ENCODE measurements at regions not wholly inside any gene's neighbourhood (a gene's known extent, or its start where the extent isn't known, plus 50 kb on each side); places are given as distances from the start of the nearest gene placed in this dataset.
"Not testable (repeated sequence)": the region's sequence is repeated elsewhere in the genome, so short reads cannot be mapped to it uniquely, and the experiment has no call there.

DNA sequence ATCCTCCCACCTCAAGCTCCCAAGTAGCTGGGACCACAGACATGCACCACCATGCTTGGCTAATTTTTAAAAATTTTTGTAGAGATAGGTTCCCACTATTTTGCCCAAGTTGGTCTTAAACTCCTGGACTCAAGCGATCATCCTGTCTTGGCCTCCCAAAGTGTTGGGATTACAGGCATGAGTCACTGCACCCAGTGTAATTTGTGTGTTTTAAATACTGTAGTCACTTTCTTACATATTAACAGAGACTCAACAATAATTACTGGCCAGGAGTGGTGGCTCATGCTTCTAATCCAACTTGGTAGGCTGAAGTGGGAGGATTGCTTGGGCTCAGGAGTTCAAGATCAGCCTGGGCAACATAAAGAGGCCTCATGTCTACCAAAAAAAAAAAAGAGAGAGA lies 293.0 kb downstream of the RDH14 start:
- DNase-seq (ENCODE audit: low spot score) = no peak
- TF ChIP-seq YY1 (IDR thresholded peaks at IDR 0.05) (no peak), GABPA (IDR thresholded peaks at IDR 0.05 in 1 of 2, conservative IDR thresholded peaks at IDR 0.05 in 1 of 2) (no peak), RXRA (IDR thresholded peaks at IDR 0.05) (no peak), HNF4A (conservative IDR thresholded peaks at IDR 0.05) (no peak), NR2F2 (IDR thresholded peaks at IDR 0.05) (no peak), FOXA1 (IDR thresholded peaks at IDR 0.05) (no peak), RAD21 (IDR thresholded peaks at IDR 0.05) (no peak), SP1 (IDR thresholded peaks at IDR 0.05) (no peak)
- TF ChIP-seq, protein P1, sequence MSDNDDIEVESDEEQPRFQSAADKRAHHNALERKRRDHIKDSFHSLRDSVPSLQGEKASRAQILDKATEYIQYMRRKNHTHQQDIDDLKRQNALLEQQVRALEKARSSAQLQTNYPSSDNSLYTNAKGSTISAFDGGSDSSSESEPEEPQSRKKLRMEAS (IDR thresholded peaks at IDR 0.05) = no peak
- 98% methylated on average over 1 of the region's 1 CpG for WGBS
- H3K27ac ChIP-seq (ENCODE audit: low read depth in 1 of 2, low read length in 2 of 2) = no peak overlapping the region
- H3K4me3 ChIP-seq (ENCODE audit: low read depth in 1 of 3, low read length in 3 of 3) = no peak overlapping the region
- no peaks in the 10 kb centered on the region for H3K27me3 ChIP-seq (ENCODE audit: control insufficient read depth in 4 of 4, insufficient read depth in 4 of 4, low read length in 3 of 4)
- H3K36me3 ChIP-seq (ENCODE audit: control insufficient read depth in 4 of 4, insufficient read depth in 3 of 4, low read depth in 1 of 4, low read length in 3 of 4) = no peaks in the 10 kb centered on the region
- no peaks in the 10 kb centered on the region for H3K4me1 ChIP-seq (ENCODE audit: control insufficient read depth in 4 of 4, insufficient read depth in 4 of 4, low read length in 3 of 4)
- H3K9ac ChIP-seq (ENCODE audit: low read depth in 1 of 2, low read length in 2 of 2) = no peak overlapping the region
- no peaks in the 10 kb centered on the region for H3K9me3 ChIP-seq (ENCODE audit: control insufficient read depth in 4 of 4, low read length in 3 of 4)

DNA sequence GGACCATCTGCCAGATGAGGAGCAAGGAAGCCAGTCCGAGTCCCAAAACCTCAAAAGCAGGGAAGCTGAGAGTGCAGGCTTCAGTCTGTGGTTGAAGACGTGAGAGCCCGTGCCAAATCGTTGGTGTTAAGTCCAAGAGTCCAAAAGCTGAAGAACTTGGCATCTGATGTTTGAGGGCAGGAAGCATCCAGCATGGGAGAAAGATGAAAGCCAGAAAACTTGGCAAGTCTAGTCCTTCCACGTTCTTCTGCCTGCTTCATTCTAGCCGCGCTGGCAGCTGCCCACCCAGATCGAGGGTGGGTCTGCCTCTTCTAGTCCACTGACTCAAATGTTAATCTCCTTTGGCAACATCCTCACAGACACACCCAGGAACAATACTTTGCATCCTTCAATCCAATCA lies 293.8 kb downstream of the RDH14 start:
- H3K4me3 ChIP-seq (ENCODE audit: low read depth in 1 of 3, low read length in 3 of 3); H3K4me1 ChIP-seq (ENCODE audit: control insufficient read depth in 4 of 4, insufficient read depth in 4 of 4, low read length in 3 of 4); H3K27me3 ChIP-seq (ENCODE audit: control insufficient read depth in 4 of 4, insufficient read depth in 4 of 4, low read length in 3 of 4); H3K27ac ChIP-seq (ENCODE audit: low read depth in 1 of 2, low read length in 2 of 2); DNase-seq (ENCODE audit: low spot score); H3K36me3 ChIP-seq (ENCODE audit: control insufficient read depth in 4 of 4, insufficient read depth in 3 of 4, low read depth in 1 of 4, low read length in 3 of 4); H3K9me3 ChIP-seq (ENCODE audit: control insufficient read depth in 4 of 4, low read length in 3 of 4); H3K9ac ChIP-seq (ENCODE audit: low read depth in 1 of 2, low read length in 2 of 2): not testable (repeated sequence)
- WGBS = 59% methylated on average over 8 of the region's 8 CpGs

DNA sequence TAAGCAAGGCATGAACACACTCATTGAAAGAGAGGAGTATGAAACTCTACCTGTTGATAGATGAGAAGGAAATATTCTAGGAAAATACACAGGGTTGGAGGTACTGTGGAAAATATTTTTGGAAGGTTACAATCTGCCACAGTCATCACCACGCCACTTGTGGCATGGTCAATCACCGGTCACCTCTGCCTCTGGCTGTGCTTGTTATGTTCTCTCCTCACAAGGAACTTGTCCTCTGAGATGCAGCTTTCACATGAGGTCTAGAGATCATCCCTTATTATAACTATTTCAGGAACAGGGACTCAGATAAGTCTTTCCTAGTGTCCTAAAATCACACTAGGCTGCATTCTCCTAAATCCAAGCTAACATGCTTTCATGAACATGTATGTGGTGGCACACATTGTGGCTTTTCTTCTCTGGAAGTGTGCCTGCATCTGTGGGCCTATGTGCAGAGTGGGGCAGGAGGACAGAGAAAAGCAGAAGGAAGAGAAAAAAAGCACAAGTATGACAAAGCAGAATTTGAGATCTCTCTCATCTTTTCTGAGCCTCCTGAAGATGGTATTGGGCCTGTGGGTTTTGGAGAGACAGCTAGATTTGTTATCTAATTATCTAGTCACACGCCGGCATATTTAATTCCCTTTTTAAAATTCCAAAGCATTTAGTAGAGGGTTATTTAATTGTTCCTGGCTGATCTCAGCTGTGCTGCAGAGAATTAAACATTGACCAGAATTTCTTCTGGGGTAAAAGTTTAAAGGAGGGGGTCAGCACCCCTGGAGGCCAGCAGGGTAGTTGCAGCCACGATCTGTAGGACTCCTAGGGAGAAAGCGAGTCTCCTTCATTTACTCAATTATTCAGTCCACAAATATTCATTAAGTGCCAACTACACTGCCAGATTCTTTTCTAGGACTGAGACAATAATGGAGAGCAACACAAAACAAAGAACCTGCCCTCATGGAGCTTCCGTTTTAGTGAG lies 294.6 kb downstream of the RDH14 start:
- 73% methylated on average over 7 of the region's 7 CpGs for WGBS
- Histone ChIP-seq H3K36me3 (ENCODE audit: control insufficient read depth in 4 of 4, insufficient read depth in 3 of 4, low read depth in 1 of 4, low read length in 3 of 4) (no peaks in the 10 kb centered on the region), H3K27ac (ENCODE audit: low read depth in 1 of 2, low read length in 2 of 2) (no peak overlapping the region), H3K4me1 (ENCODE audit: control insufficient read depth in 4 of 4, insufficient read depth in 4 of 4, low read length in 3 of 4) (no peaks in the 10 kb centered on the region), H3K9me3 (ENCODE audit: control insufficient read depth in 4 of 4, low read length in 3 of 4) (no peaks in the 10 kb centered on the region), H3K27me3 (ENCODE audit: control insufficient read depth in 4 of 4, insufficient read depth in 4 of 4, low read length in 3 of 4) (no peaks in the 10 kb centered on the region), H3K9ac (ENCODE audit: low read depth in 1 of 2, low read length in 2 of 2) (no peak overlapping the region), H3K4me3 (ENCODE audit: low read depth in 1 of 3, low read length in 3 of 3) (no peak overlapping the region)
- TF ChIP-seq YY1 (IDR thresholded peaks at IDR 0.05) (no peak), FOXA2 (IDR thresholded peaks at IDR 0.05) (no peak), JUND (IDR thresholded peaks at IDR 0.05) (no peak), RAD21 (IDR thresholded peaks at IDR 0.05) (no peak), RXRA (IDR thresholded peaks at IDR 0.05) (no peak), NR2F2 (IDR thresholded peaks at IDR 0.05) (no peak), HNF4G (IDR thresholded peaks at IDR 0.05) (no peak), GABPA (IDR thresholded peaks at IDR 0.05 in 1 of 2, conservative IDR thresholded peaks at IDR 0.05 in 1 of 2) (no peak), EGR1 (IDR thresholded peaks at IDR 0.05; ENCODE audit: low read depth in 2 of 2) (no peak), TAF1 (conservative IDR thresholded peaks at IDR 0.05) (no peak), SP1 (IDR thresholded peaks at IDR 0.05) (no peak)
- TF ChIP-seq, protein P2, sequence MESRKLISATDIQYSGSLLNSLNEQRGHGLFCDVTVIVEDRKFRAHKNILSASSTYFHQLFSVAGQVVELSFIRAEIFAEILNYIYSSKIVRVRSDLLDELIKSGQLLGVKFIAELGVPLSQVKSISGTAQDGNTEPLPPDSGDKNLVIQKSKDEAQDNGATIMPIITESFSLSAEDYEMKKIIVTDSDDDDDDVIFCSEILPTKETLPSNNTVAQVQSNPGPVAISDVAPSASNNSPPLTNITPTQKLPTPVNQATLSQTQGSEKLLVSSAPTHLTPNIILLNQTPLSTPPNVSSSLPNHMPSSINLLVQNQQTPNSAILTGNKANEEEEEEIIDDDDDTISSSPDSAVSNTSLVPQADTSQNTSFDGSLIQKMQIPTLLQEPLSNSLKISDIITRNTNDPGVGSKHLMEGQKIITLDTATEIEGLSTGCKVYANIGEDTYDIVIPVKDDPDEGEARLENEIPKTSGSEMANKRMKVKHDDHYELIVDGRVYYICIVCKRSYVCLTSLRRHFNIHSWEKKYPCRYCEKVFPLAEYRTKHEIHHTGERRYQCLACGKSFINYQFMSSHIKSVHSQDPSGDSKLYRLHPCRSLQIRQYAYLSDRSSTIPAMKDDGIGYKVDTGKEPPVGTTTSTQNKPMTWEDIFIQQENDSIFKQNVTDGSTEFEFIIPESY (IDR thresholded peaks at IDR 0.05) = no peak
- TF ChIP-seq, protein P3, sequence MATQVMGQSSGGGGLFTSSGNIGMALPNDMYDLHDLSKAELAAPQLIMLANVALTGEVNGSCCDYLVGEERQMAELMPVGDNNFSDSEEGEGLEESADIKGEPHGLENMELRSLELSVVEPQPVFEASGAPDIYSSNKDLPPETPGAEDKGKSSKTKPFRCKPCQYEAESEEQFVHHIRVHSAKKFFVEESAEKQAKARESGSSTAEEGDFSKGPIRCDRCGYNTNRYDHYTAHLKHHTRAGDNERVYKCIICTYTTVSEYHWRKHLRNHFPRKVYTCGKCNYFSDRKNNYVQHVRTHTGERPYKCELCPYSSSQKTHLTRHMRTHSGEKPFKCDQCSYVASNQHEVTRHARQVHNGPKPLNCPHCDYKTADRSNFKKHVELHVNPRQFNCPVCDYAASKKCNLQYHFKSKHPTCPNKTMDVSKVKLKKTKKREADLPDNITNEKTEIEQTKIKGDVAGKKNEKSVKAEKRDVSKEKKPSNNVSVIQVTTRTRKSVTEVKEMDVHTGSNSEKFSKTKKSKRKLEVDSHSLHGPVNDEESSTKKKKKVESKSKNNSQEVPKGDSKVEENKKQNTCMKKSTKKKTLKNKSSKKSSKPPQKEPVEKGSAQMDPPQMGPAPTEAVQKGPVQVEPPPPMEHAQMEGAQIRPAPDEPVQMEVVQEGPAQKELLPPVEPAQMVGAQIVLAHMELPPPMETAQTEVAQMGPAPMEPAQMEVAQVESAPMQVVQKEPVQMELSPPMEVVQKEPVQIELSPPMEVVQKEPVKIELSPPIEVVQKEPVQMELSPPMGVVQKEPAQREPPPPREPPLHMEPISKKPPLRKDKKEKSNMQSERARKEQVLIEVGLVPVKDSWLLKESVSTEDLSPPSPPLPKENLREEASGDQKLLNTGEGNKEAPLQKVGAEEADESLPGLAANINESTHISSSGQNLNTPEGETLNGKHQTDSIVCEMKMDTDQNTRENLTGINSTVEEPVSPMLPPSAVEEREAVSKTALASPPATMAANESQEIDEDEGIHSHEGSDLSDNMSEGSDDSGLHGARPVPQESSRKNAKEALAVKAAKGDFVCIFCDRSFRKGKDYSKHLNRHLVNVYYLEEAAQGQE (IDR thresholded peaks at IDR 0.05) = no peak
- TF ChIP-seq, protein P1 (IDR thresholded peaks at IDR 0.05) = no peak
- no peak for DNase-seq (ENCODE audit: low spot score)

All from liver (tissue), 7 donors.